DMS114 treated with DMSO at 0.1 percent for 48 hours (cell line): ENCODE measurements at regions not wholly inside any gene's neighbourhood (a gene's known extent, or its start where the extent isn't known, plus 50 kb on each side); places are given as distances from the start of the nearest gene placed in this dataset.
"Not testable (repeated sequence)": the region's sequence is repeated elsewhere in the genome, so short reads cannot be mapped to it uniquely, and the experiment has no call there.

Source experiments
- DNase-seq: peaks from one replicate; lab custom pipeline; 2025; ENCODE audit not compliant: unreplicated experiment; lab: John Stamatoyannopoulos, UW

DNA sequence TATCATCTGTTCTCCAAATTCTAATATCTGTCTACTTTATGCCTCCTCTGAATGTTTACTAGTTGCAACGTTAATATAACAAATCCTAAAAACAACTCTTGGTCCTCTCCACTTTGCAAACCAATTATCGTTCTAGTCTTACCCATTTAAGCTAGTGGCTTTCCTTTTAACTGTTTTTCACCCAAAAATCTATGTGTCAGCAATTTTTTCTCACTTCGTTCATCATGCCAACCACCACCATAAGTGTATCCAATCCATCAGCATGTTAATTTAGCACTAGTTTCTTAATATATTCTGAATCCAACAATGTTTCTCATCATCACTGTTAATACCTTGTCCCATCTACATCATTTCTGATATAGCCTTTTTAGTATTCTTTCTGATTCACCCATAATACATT is 90.0 kb upstream of the RORB start:
- no peak for DNase-seq

DNA sequence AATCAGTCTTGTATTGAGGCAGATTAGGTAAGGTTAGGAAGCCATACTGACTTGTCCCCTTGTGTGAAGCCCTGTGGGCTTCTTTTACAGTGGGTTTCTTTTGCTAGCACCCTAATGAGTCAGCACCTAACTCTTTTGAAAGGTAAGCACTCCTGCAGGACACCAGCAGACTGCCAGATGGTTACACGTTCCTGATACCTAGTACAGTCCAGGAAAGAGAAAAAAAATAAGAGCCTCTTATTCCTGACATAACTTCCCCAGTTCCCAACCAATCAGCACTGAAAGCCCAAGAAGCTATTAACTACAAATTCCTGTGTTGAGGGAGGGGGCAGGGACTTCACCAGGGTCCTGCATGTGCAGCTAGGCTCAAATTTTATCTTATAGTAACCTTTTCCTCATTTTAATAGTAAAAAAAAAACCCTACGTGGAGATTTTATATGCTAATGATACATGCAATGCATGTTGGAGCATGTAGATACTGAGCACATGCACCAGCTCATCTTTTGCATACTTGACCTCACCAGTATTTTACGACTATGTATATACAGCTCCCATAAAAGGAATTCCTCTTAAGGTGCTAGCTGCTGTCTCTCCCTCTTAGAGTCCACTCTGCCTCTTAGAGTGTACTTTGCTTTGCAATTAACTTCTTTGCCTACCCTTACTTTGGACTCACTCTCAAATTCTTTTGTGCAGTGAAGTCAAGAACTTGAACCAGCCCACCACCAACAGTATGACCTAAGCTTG is 84.7 kb upstream of the RORB start:
- no peak for DNase-seq

DNA sequence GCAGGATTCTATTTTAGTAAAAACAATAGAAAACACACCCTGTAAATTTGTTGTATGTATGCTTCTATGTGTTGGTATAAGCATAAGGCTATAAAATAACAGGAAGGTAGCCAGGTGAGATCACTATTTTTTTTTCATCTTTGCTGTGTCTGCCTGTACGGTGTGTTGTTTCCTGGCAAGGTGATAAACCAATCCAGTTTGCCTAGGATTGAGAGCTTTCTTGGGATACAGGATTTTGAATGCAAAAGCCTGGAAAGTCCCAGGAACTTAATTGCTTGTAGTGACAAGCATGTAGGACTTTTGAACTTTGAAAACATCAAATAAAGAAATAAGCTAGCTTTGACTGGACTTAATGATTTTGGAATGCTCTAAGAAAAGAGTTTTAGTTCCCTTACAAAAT is 83.3 kb upstream of the RORB start:
- no peak for DNase-seq

DNA sequence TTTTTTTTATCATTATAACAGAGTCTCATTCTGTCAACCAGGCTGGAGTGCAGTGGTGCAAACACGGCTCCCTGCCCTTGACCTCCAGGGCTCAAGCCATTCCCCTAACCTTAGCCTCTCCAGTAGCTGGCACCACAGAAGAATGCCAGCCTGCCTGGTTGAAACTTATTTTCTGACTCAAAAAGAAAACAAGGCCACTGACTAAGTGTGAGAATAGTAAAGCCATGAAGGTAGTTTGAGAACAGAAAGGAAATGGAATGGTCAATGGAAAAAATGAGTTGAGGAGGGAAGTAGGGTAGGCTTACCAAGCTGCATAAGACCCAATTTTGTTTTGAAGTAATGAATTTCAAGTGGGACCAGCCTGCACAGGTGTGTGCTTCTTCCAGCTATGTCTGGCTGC is 82.8 kb upstream of the RORB start:
- DNase-seq = no peak

DNA sequence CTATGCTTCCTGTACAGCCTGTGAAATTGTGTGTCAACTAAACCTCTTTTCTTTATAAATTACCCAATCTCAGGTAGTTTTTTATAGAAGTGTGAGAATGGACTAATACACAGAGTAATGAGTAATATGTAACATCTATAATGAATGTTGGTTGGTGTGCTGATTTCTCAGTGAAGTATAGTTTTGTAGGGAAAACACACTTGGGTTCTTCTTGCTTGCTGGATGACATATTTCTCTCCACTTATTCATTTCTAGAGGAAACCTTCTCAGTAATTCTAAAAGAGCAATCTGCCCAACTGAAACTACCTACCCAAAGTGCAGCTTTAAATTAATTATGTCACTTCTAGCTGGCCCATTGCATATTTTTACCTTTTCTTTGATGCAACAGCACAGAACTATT is 81.1 kb upstream of the RORB start:
- no peak for DNase-seq

DNA sequence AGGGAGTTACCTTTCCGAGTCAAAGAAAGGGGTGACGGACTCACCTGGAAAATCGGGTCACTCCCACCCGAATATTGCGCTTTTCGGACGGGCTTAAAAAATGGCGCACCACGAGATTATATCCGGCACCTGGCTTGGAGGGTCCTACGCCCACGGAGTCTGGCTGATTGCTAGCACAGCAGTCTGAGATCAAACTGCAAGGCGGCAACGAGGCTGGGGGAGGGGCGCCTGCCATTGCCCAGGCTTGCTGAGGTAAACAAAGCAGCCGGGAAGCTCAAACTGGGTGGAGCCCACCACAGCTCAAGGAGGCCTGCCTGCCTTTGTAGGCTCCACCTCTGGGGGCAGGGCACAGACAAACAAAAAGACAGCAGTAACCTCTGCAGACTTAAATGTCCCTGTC is 72.6 kb upstream of the RORB start:
- DNase-seq = not testable (repeated sequence)

DNA sequence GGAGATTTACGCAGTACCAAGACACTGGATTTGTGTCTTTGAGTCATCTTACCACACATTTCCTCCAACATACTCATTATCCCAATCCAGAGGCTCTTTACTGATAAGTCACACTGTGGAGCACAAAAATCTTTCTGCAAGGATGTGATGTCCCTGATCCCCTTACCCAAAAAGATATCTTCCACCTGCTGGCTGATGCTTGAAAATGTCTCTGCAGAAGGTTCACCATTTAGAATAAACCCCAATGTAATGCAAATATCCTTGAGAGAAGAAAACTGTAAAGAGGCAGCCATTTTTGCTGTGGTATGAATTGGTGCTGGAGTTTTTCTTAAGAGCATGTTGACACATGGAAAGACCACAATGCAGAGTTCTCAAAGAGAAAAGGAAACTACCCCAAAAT is 65.7 kb upstream of the RORB start:
- no peak for DNase-seq

DNA sequence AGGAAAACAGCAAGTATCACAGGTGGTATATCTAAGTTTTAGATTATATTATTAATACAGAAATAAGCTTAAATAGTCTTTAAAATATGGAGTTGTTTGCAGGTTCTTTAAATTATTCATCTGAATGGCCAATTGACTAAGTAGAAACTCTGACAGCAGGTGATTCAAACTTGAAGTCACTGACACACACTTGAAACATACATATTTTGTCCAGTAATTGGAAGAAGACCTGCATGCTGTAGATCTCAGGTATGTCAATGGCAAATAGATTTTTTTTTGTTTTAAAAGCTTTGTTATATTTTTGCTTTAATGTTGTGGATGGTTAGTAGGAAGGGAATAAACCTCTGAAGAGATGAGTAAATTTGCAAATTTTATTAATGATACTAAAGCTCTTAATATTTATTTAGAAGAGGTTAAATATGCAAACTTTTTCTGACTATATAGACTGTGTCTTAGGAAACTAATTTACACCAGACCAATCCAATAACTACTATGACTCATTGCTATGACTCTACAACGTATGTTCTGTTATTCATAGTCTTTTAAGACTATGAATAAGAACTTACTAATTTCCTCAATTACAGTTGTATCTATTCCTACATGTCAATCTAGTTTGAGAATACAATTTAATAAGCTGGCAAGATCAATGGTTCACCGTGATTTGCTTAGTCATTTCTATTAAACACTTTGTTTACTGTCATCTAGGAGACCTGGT is 53.9 kb upstream of the RORB start:
- no peak for DNase-seq

DNA sequence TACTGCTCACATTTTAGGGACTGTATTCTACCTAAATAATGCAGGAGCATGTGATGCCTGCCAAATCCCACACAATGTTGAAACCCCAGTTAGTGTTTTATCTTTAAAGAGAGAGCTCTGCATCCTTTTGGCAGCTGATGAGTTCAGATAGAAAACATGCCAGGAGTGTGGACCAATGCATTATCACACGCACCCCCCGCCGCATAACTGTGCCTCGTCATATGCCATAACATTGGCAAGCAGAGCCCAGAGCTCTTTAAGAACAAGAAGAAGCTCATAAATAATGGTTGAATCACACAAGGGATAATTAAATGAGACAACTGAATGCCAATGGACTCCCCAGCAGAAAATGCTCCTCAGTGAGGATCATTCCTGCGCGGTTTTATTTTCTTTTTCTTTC is 52.8 kb upstream of the RORB start:
- no peak for DNase-seq
